ENCODE measurements at regions not wholly inside any gene's neighbourhood (a gene's known extent, or its start where the extent isn't known, plus 50 kb on each side); places are given as distances from the start of the nearest gene placed in this dataset.
A peak's percentile ranks its signal among the peaks of the same experiment; 100 is the strongest.
"Not testable (repeated sequence)": the region's sequence is repeated elsewhere in the genome, so short reads cannot be mapped to it uniquely, and the experiment has no call there.

DNA sequence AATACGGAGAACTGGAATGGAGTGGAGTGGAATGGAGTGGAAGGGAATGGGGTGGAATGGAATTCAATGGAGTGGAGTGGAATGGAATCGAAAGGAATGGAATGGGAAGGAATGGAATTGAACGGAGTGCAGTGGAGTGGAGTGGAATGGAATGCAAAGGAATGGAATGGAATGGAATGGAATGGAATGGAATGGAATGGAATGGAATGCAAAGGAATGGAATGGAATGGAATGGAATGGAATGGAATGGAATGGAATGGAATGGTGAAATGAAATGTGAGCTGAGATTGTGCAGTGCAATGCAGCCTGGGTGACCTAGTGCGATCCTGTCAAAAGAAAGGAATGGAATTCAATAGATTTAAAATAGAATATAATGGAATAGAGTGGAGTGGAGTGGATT lies 357.3 kb upstream of the WSB1 start:
- DNase-seq (ENCODE audit: low read depth) = not testable (repeated sequence)

DNA sequence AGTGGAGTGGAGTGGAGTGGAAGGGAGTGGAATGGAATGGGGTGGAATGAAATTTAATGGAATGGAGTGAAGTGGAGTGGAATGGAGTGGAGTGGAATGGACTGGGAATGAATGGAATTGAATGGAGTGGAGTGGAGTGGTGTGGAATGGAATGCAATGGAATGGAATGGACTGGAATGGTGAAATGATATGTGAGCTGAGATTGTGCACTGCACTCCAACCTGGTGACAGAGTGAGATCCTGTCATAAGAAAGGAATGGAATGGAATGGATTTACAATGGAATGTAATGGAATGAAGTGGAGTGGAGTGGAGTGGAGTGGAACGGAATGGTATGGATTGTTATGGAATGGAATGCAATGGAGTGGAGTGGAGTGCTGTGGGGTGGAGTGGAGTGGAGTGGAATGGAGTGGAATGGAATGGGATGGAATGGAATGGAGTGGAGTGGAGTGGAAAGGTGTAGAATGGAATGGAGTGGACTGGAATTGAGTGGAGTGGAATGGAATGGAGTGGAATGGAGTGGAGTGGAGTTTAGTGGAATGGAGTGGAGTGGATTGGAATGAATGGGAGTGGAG lies 356.1 kb upstream of the WSB1 start:
- DNase-seq (ENCODE audit: low read depth) = not testable (repeated sequence)

DNA sequence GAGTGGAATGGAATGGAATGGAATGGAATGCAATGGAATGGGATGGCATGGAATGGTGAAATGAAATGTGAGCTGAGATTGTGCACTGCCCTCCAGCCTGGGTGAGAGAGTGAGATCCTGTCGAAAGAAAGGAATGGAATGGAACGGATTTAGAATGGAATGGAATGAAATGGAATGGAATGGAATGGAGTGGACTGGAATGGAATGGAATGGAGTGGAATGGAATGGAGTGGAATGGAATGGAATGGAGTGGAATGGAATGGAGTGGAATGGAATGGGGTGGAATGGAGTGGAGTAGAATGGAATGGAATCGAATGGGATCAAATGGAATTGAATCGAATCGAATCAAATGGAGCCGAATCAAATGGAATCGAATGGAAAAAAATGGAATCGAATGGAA lies 354.2 kb upstream of the WSB1 start:
- not testable (repeated sequence) for DNase-seq (ENCODE audit: low read depth)

DNA sequence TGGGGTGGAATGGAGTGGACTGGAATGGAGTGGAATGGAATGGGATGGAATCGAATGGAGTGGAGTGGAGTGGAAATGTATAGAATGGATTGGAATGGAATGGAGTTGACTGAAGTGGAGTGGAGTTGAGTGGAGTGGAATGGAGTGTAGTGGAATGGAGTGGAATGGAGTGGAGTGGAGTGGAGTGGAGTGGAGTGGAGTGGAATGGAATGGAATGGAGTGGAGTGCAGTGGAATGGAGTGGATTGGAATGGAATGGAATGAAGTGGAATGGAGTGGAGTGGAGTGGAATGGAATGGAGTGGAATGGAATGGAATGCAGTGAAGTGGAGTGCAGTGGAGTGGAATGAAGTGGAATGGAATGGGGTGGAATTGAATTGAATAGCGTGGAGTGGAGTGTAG lies 353.3 kb upstream of the WSB1 start:
- not testable (repeated sequence) for DNase-seq (ENCODE audit: low read depth)

DNA sequence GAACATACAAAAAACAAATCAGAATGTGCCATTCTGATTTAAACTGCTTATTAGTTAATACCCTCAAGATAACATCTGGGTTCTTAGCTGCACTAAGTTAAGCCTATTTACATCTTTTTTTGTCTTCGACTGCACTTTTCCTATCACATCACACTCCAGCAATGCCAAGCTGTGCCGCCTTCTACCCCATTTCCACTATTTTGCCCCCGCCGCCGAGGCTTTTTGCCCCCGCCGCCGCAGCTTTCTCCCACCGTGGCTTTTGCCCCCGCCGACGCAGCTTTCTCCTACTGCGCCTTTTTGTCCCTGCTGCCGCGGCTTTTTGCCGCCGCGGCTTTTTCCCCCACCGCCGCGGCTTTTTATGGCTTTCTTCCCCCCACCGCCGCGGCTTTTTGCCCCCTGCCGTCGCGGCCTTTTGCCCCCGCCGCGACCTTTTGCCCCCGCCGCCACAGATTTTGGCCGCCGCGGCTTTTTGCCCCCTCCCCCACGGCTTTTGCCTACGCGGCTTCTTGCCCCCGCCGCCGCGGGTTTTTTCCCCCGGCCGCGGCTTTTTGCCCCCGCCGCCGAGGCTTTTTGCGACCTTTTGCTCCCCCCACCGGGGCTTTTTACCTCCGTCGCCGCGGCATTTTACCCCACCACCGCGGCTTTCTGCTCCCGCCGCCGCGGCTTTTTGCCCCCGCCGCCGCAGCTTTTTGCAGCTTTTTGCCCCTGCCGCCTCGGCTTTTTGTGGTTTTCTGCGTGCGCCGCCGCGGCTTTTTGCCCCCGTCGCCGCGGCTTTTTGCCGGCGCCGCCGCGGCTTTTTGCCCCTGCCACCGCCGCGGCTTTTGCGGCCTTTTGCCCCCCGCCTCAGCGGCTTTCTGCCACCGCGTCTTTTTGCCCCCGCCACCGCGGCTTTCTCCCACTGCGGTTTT lies 331.4 kb upstream of the WSB1 start:
- DNase-seq (ENCODE audit: low read depth) = no peak

DNA sequence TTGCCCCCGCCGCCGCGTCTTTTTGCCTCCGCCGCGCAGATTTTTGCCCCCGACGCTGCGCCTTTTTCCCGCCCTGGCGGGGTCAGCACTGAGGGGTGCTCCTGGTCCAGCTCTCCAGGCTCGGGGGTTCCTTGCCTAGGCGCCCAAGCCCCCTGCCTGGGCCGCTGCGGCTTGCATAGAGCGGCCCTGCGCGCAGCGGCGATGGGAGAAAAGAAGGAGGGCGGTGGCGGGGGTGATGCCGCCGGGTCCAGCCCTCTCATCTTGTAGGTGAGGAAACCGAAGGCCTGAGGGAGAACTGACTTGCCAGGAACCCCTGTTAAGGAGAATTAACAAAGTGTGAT lies 330.8 kb upstream of the WSB1 start:
- no peak for DNase-seq (ENCODE audit: low read depth)

DNA sequence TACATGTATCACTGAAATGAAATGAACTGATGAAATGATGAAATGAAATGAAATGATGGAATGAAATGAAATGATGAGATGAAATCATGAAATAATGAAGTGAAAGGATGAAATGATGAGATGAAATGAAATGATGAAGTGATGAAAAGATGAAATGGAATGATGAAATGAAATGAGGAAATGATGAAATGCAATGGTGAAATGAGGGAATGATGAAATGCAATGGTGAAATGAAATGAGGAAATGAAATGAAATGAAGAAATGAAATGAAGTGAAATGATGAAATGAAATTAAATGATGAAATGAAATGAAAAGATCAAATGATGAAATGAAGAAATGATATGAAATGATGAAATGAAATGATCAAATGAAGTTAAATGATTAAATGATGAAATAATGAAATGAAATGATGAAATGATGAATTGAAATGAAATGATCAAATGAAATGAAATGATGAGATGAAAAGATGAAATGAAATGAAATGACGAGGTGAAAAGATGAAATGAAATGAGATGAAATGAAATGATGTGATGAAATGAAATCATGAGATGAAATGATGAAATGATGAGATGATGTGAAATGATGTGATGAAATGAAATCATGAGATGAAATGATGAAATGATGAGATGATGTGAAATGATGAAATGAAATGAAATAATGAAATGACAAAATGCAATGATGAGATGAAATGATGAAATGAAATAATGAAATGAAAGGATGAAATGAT lies 327.9 kb upstream of the WSB1 start:
- not testable (repeated sequence) for DNase-seq (ENCODE audit: low read depth)

DNA sequence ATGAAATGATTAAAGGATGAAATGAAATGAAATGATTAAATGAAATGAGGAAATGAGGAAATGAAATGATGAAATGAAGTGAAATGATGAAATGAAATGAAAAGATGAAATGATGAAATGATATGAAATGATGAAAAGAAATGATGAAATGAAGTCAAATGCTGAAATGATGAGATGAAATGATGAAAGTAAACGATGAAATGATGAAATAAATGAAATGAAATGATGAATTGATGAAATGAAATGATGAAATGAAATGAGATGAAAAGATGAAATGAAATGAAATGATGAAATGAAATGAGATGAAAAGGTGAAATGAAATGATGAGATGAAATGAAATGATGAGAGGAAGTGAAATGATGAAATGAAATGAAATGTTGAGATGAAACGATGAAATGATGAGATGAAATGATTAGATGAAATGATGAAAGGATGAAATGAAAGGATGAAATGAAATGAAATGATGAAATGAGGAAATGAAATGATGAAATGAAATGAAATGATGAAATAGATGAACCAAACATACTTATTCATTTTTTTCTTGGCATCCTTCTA lies 327.2 kb upstream of the WSB1 start:
- not testable (repeated sequence) for DNase-seq (ENCODE audit: low read depth)

DNA sequence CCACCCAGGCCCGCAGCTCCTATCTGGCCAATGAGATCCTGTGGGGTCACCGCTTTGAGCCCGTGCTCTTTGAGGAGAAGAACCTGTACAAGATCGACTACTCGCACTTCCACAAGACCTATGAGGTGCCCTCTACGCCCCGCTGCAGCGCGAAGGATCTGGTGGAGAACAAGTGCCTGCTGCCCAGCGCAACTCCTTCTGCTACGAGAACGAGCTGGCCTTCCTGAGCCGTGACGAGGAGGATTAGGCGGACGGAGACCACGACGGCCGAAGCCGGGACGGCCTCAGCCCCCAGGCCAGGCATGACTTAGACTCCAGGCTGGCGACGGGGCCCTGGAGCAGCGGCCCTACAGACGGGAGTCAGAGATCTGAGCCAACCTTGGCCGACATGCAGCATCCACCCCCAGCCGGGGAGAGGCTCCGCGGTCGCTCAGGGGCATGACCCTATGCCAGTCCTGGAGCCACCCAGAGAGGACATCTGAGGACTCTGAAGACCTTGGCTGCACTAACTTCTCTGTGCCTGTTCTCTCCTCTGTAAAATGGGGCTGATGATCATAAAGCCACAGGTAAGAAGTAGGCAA lies 312.0 kb upstream of the WSB1 start:
- DNase-seq (ENCODE audit: low read depth) = not testable (repeated sequence)

DNA sequence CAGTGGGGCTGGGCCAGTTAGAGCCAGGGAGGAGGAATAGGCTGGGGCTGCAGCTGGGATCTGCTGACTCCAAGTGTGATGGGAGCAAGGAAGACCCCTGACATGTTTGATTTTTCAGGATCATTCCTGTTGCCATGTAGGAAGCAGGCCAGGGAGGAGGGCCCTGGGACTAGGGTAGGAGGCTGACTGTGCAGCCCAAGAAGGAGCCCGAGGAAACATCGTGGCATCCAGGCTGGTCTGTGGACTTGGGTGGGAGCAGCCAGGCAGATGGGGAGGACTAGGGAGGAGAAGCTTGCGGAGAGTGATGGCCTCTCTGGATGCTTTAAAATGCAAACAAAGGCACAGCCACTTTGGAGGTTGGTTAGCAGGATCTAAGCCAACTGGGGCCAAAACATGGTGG lies 311.4 kb upstream of the WSB1 start:
- not testable (repeated sequence) for DNase-seq (ENCODE audit: low read depth)

DNA sequence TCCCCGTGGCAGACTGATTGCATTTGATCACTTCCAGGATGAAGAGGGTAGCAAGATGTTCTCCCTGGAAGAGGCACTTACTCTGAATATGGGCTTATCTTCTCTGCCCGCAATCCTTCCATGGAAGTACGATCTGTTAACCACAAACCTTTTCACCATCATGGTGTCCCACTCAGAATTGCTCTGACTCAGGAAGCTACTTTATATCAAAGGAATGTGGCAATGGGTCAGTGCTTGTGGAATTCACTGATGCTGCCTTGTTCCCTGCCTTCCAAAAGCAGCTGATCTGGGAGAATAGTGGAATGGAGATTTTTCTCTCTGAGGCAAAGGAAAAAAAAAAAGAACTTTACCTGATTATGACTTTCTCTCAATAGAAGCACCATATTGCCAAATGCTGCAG lies 306.1 kb upstream of the WSB1 start:
- peak; percentile 2 for DNase-seq (ENCODE audit: low read depth)

DNA sequence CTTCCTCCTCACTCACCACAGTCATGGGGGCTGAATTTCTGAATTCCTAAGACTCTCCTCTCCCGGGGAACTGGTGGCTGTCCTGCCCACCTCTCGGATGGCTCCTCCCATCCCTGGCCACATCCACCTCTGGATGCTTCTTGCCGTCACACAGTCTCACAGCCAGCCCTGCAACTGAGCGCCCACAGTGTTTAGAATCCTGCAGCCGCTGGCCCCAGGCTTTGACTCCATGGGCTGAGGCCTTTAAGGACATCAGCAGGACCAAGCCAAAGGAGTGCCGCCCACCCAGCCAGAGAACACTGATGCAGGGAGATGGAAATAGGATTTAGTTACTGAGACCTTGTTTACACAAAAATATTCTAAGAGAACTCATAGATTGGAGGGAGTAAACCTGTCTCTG lies 299.3 kb upstream of the WSB1 start:
- not testable (repeated sequence) for DNase-seq (ENCODE audit: low read depth)

DNA sequence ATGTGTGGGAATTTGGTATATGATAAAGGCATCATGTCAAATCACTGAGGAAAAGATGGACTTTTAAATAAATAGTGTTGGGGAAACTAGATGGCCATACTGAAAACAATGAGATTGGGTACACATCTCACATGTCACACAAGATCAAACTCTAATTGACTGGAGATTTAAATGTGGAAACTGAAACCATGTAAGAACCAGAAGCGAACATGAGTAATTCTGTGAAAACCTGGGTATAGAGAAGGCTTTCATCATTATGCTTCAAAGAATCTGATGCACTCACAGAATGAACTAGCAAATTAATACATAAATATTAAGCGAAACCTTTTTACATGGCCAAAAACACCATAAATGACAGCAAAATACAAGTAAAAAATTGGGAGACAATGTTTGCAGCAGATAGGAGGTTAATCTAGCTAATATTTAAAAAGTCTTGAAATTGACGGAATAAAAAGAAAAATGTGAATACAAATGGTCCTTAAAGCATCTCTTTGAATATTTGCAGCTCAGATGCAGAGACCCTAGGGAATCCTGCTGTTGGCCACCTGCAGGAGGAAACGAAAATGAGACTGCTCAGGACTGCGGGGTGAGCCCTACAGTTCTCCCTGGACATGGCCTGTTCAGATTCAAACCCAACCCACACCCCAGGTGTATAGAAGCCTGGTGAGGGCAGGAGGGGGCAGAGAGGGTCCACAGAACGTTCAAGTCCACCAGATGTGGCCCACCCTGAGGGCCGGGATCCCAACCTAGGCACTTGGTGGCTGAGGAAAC lies 297.6 kb upstream of the WSB1 start:
- DNase-seq (ENCODE audit: low read depth) = not testable (repeated sequence)

DNA sequence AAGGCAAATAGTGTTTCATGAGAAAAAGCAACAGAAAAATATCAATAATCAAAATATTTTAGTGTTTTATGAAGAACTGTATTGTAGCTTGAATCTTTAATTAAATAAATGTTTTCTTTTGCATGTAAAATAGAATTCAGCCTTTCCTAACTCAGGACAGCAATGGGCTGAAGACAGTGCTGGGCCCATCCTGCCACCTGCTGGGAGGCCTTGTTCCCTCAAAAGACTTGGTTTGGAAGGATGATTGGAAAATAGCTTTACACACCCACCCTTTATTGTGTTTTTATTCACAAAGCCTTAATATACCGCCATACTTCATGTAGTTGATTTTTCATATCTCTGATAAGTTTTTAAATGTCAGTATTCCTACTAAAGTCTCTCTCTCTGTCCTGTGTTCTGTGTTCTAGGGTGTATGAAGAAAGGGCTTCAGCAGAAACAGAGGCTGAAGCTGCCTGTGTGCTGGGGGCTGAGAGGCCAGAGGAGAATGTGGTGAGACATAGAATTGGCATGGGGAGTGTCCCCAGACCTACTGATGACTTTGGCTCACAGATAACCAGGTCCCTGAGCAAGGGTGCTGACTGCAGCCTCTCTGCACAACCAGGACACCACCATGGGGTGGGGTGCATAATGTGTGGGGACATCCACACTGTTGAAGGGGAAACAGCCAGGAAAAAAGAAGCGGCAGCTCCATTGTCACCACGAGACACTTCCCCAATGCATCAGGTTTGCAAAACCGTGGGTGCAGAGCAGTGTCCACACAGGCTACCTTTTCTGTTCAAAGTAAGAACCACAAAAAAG lies 286.0 kb upstream of the WSB1 start:
- not testable (repeated sequence) for DNase-seq (ENCODE audit: low read depth)

DNA sequence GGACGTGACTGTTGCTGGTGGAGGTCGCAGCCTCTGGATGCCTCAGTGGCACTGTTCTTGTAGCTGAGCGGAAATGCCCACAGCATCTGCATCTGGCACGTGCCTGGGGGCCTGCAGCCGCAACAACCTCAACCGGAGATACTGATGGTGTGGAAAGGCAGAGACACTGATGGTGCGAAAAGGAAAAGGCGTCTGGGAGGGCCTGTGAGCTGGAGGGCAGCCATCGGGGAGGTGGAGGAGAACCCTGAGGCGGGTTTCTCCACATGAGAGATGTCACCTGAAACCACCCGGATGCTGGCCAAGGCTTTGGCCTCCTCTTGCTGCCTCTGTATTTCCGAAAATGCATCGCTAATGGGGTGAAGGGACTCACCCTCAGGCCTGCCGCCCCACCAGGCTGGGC lies 284.8 kb upstream of the WSB1 start:
- DNase-seq (ENCODE audit: low read depth) = no peak

DNA sequence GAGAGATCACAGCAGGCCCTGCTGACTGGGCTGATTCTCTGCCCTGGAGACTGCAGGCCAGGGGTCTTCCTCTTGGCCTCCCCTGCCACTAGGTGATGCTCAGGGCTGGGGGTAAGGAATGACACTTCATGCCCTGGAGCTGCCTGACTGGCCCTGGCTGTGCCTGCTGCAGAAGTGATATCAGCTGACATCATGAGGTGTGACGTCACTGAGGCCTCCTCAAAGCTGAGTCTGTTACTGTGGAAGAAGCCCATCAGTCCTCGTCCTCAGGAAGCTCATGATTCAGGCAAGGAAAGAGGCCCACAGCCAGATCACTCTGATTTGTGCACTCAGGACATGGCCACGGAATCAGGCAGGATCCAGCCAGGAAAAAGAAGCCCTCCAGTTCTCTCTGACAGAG lies 283.8 kb upstream of the WSB1 start:
- DNase-seq (ENCODE audit: low read depth) = not testable (repeated sequence)

DNA sequence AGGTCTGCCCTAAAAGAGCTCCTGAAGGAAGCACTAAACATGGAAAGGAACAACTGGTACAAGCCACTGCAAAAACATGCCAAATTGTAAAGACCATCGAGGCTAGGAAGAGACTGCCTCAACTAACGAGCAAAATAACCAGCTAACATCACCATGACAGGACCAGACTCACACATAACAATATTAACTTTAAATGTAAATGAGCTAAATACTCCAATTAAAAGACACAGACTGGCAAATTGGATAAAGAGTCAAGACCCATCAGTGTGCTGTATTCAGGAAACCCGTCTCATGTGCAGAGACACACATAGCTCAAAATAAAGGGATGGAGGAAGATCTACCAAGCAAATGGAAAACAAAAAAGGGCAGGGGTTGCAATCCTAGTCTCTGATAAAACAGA lies 263.4 kb upstream of the WSB1 start:
- DNase-seq (ENCODE audit: low read depth) = not testable (repeated sequence)

DNA sequence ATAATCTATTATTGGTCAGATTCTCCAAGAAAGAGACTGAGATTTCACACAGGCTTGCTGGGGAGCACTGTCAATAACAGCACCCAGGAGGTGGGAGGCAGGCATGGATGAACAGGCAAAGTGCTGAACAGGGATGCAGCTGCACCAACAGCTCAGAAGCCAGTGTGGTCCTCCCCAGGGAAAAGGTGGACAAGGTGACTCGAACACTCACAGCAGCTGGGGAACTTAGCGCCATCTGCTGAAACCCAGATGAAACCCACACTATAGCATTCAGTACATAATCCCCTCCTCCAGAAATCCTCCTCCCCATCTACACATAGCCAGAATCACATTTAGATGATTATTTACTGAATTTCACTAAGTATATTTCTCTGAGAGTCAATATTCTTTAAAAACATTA lies 255.2 kb upstream of the WSB1 start:
- no peak for DNase-seq (ENCODE audit: low read depth)

DNA sequence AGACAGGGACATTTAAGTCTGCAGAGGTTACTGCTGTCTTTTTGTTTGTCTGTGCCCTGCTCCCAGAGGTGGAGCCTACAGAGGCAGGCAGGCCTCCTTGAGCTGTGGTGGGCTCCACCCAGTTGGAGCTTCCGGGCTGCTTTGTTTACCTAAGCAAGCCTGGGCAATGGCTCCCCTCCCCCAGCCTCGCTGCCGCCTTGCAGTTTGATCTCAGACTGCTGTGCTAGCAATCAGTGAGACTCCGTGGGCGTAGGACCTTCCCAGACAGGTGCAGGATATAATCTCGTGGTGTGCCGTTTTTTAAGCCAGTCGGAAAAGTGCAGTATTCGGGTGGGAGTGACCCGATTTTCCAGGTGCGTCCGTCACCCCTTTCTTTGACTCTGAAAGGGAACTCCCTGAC lies 248.9 kb upstream of the WSB1 start:
- DNase-seq (ENCODE audit: low read depth) = not testable (repeated sequence)

DNA sequence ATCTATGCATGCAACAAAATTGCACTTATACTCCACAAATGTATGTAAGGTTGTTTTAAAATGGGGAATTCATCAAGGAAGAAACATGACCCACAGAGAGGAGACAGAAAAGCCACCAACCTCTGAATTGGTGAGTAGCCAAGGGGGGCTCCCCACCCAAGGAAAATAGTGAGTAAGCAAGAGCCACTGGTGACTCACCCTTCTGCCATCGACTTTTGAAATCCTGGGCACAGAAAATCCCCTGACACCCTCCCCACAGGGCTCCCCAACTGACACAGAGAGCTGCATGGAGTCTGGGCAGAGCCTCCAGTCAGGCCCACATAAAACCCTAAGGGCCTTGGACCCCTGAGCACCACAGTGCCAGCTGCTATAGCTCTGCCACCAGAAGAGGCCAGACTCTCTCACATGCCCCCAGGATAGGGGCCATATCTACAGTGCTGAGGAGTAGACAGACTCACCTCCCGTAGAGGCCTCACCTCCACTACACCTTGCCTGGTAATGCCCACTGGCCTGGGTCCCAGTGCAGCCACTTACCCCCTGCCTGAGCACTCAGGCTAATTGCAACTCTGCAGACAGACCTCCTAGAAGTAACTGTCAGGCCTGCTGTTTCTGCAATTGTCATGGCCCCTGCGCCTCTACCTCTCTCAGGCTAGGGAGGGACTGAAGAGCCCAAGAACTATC lies 244.7 kb upstream of the WSB1 start:
- DNase-seq (ENCODE audit: low read depth) = no peak

Measured in stromal cell of bone marrow (primary cell).